HG02840 (cell line): ENCODE measurements at regions not wholly inside any gene's neighbourhood (a gene's known extent, or its start where the extent isn't known, plus 50 kb on each side); places are given as distances from the start of the nearest gene placed in this dataset.

Experiments
- ATAC-seq: cut with Tn5 transposase; IDR thresholded peaks from one replicate; pipeline ENCODE4 v1.9.1; 2021; ENCODE audit warnings: mild to moderate bottlenecking, moderate library complexity, moderate number of reproducible peaks; ENCODE audit not compliant: unreplicated experiment, low FRiP score

DNA sequence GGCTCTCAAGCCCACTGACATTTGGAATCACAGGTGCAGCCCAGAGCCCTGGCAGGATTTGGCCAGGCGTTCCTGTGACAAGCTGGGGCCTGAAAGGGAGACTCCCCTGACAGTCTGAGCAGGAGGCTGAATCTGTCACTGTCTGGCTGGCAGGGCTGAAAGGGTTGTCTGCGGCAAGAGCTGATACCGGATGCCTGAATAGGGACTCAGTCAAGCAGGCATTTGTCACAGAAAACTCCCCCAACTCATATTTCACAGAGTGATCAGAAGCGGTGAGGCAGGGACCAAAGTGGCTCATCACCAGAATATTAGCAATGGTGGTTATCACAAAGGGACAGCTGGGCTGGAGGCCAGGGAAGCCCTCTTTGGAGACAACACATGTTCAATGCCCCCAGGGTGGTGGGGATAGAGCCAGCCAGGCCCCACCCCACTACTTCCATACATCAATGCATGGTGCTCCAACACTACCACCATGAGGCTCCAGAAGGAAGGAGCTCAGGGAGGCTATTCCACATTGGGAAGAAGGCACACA, 295.5 kb downstream of the DTWD2 start:
- ATAC-seq, result no peak

DNA sequence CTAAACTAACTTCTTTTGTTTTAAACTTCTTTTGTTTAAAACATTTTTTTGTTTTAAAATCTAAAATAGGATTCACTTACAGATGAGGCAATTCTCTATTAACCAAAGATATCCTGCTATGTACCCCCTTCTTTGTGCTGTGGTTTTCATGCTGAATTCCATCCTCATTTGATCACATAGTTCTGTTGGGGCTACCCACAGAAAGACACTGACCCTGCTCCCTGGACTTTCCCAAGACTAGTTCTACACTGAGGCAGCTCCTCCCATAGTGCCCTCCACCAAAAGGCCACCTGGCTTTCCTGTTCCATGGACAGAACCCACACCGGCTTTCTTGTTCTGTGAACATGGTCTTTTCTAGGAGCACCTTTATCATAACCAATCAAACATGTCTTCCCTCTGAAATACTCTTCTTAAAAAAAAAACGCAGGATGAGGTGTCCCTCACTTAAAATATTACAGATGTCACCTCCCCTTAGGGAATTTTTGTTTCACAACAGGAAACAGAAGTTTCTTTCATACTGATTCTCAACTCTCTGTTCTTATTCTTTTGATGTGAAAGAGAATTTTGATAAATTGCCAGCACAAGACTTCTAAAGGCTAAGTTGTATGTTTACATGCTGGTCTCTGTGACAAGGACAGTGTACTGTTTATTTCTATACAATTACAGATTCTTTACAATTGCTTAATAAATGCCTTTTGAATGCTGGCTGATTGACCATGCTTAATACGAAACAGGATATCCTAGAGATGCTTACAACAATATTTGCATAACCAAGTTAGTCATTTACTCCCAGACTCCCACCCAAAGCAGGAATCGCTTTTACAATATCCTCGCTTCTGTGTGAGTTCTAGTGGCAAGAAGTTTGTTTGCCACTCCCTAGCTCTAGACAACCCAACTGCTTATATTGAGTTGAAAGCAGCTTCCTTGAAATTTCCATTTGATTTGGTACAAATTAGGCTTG, 300.4 kb downstream of the DTWD2 start:
- ATAC-seq, result no peak

DNA sequence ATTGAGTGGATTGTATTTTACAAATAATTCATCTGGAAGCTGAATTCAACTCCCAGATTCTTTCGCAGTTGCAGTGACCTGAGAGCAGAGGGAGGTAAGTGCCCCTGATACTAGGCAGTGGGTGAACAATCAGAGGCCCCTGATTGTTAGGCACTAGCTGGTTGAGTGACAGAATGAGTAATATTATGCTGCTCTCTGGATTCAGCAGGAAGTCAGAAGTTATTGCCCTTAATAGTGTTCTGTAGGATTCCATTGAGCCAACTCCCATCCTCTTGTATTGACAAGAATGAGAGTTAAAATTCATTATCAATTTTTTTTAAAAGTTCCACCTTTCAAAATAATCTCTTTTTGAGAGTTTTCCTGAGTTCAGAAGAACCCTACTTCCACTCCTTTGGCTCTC, 301.2 kb downstream of the DTWD2 start:
- ATAC-seq, result no peak

DNA sequence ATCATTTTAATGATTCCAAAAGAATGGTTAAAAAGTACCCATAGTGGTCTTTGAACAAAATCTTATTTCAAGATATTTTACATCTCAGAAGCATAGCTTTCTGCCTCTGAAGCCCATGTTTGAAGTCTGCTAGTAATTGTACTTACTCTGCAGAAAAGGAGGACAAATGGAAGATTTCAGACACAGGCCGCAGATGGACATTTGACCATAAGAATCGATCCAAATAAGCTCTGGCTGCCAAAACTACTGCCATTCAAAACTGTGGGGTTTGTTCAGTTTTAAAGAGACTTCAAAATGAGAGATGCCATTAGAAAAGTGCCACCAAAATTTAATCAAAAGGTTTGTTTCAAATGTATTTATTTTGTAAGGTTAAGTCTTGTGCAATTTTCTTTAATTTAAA, 306.7 kb downstream of the DTWD2 start:
- ATAC-seq, result no peak

DNA sequence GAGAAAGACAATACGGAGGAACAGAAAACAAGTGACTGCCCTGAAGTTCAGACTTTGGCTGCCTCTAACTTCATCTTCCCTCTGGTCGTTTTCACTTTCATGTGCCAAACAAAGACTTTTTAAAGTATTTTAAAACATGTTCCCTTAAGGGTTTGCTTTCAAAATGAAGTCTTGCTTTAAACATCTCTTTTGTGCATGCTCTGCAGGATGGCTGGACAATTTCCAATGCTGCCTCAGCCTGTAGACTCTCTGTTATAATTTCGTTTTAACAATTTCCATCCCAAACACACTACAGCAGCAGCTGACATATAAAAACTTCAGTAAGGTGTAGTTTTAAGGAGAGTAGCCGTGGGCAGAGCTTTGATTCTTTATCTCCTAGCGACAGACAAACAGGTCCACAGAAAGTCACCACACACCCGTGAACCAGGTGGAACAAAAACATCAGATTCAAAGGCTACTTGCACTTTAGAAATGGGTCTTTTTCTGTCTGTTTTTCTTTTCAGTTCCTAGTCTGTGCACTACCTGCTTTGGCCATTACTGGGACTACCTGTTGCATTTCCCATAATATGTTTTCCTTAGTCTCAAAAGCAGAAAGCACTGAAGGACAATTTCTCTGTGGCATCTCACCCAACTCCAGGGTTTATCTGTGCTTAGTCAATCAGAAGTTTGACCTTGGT, 308.9 kb downstream of the DTWD2 start:
- no peak for ATAC-seq

DNA sequence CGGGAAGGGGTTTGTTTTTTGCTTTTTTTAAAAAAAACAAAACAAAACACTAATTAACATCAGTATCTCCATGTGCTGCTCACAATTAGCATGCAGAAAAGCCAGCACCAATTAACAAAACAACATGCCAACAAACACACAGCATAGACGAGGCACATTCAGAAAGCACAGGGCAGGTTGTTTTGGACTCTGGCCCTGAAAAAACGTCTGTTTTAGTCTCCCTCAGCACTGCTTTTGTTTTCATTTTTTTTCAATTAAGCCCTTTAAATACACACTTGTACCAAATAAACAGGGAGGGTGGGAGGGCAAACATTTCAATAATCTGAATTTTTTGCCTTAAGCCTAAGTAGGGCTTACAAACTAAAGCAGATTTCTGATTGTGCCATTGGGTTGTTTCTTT, 309.6 kb downstream of the DTWD2 start:
- ATAC-seq, result no peak

DNA sequence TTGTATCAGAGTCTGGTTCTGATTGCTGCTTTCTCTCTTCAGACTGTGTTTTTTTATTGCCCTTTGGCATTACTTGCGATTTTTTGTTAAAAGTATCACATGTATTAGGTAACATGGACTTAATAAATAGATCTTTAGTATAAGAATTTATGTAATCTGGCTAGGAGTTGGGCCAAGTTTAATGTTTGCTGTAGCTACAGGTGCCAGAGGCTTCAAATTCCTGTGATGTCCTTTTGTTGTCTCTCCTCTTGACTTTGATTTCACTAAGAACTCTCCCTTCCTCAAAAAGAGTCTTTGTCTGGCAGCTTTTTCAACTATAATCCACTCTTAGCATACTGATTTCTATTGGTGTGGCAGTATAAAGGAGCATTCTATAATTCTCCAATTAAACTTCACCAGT, 313.1 kb downstream of the DTWD2 start:
- ATAC-seq, result no peak

DNA sequence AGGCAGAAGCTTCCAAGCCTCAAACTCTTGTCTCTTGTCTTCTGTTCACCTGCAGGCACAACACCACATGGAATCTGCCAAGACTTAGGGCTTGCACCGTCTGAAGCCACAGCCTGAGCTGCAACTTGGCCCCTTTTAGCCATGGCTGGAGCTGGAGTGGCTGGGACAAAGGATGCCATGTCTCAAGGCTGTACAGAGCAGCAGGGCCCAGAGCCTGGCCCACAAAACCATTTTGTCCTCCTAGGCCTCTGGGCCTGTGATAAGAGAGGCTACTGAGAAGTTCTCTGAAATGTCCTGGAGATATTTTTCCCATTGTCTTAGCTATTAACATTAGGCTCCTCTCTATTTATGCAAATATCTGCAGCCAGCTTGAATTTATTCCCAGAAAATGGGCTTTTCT, 330.8 kb downstream of the DTWD2 start:
- no peak for ATAC-seq

DNA sequence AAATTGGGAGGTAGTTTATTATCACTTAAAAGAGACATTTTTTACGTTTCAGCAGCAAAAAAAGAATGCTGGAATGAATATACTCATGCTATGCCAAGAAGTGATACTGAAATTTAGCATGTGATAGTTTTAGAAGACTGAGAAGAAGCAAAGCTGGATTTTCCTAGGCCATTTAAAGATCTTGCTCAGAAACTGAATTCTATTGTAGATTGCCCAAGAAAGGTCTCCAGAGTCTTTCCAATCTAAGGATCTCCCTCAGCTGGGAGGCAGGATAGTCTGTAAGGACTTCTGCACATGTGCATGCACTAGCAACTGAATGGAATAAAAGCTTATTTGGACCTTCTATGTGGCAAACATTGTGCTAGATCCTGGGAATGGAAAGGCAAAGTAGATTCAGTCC, 334.5 kb downstream of the DTWD2 start:
- no peak for ATAC-seq

DNA sequence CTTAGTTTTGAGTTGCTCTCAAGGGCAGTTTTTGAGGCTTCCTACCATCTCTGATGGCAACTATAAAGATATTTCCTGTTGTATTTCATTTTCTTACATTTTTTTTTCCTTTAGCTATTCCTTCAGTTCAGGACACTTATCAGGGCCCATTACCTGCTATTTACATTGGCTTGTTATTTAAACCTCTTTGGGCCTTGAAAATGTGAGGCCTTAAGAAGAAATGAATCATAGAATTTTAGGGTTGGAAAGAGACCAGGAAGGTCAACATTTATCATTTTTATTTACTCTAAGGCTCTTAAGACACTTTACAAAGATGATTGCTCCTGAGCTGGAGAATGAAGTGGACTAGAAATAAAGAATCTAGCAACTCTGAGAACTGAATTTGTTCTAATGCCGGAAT, 335.2 kb downstream of the DTWD2 start:
- no peak for ATAC-seq

DNA sequence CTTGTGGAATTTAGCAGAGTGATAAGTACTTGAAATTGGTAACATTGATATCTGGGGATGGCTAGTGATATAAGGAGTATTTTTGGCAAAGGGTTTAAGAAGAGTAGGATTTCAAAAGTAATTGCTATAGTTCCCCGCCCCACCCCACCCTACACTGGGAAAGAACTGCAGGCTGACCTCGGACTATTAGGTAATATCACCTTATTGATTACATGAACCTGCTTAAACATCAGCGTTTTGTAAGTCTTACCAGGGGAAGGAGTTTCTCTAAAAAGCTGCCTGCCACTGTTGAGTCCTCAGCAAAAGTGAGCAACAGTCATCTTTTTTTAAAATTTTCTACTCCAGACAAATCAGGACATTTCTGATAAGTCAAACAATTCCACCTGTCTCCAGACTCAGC, 337.3 kb downstream of the DTWD2 start:
- ATAC-seq, result no peak

DNA sequence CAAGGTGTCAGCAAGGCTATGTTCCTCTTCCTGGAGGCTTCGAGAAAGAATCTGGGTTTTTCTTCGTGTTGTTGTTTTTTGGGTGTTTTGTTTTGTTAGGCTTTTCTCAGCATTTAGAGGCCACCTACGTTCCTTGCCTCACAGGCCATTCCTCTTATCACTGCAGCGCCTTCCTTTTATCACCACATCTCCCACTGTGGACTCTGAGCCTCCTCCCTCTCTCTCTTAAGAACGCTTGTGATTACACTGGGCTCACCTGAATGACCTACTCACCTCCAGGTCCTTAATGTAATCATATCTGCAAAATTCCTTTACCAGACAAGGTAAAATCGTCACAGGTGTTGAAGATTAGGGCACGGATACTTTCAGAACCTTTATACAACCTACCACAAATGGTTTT, 340.8 kb downstream of the DTWD2 start:
- ATAC-seq, result no peak

DNA sequence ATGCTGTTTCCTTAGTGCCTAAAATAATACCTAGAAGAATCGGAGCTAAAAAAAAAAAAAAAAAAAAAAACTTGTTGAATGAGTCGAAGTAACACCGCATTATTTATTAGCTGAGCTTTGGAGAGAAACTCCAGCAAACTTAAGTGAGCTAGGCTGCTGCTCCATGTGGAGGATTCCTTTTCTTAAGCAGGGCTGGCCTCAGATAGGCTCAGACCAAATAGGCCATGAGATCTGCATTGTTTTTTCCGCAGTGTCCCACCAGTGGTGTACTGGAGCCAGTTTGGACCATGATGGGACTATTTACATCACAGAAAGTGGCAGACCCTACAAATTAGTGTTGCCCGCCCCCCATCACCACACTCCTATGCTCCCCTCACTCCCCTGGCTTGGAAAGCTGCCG, 341.4 kb downstream of the DTWD2 start:
- ATAC-seq, result no peak

DNA sequence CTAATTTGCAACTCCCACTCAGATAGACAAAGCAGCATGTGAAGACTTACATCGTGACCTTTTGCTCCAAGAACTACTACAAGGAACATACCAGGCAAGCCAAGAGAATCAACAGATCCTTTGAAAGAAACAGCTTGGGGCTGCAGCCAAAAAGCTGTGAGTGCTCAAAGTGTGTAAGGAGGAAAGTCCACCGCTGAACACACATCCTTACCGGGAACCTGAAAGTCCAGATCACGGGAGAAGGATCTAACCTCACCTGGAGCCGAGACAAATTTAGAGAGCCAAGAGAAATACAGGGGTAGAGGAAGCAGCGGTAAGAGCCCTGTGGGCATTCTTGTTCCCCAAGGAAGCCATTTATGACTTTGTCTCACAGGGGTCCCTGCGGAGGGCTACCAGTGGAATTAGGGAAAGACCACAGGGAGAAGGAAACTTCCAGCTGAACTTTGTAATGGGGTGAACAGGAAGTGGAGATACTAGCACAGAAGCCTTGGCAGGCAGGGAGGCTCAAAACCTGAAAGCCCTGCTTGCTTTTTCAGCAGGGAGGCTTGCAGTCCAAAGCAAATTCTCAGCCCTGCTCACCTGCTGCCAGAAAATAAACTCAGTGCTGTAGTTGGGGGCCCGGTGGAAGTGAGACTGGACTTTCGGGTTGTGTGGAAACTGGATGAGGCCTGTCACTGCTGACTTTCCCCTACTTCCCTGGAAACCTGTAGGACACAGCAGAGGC, 350.2 kb downstream of the DTWD2 start:
- no peak for ATAC-seq

DNA sequence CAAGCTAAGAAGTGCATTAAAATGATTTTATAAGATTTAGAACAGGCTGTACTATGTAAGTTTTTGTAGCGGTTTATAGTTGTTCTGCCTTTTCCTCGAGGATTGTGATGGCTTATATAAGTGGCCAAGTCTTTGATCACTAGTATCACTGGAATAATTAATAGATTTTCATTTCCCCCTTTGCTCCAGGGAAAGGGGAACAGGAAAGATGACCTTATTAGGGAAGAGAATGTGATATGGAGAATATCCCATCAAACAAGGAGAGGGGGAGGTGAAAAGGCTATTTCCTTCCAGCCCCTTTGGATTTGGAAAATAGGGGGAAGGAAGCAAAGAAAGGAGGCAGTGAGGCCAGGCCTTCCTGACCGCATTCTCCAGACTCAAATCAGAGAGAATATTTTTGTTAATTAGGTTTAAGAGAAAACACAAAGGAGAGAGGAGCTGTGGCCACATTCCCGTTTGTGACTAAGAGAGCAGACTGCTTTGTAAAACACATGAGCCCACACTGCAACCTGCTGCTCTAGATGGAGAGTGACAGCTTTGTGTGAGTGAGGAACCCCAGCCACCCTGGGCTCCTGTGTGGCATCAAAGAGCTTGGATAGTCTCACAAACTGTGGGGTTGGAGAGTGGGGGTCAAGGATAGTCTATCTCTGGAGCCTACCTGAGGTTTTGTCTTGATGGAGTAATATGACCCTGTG, 359.5 kb downstream of the DTWD2 start:
- ATAC-seq, result no peak

DNA sequence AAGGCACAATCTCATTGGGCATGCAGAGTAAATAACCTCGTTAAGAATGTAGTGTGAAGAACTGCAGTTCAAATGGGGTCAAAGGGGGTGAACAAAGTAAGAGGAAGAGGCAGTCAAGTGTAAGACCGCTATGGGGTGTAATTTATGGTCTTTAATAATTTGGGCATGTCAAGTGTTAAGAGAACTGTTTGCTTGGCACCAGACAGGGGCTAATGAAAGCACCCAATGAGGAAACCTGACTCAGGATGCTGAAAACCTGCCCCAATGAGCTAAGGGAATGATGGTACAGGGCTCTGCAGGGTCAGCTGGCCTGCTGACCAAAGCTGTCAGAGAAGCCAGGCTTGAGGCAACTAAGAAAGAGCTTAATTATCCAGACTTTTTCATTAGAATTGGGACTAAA, 368.1 kb downstream of the DTWD2 start:
- ATAC-seq, result no peak

DNA sequence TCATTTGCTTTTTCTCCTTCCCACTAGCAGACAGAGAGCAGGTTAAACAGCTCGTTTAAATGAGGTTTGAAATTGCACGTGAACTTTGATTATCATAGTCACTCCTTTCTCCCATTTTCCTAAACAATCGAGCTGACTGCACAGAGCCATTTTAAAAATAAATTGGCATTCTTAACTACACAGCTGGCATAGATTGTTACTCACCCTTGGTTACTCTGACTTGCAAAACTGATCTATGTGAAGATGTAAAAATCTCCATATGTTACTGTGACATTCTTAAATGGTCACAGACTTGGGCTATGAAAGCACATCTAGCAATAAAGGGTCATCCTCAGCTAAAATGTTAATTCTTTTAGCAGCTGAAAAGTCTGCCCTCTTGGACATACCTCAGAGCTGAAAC, 368.5 kb downstream of the DTWD2 start:
- ATAC-seq, result no peak

DNA sequence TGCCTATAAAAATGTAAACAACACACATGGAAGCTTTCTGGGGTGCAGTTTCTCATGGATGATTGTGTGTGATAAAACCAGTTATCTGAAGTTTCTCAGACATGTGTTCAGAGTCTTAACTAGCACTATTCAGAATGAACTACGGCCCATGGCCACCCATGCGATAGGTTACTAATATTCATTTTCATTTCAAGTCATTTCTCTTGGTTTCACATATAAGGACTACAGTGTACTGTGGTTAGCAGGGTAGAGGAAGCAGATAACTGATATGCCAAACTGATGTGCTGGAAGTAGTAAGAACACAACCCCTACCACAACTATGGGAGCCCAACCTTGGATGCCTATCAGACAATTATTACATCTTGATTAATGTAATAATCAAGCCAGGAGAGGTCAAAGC, 372.1 kb downstream of the DTWD2 start:
- ATAC-seq, result no peak

DNA sequence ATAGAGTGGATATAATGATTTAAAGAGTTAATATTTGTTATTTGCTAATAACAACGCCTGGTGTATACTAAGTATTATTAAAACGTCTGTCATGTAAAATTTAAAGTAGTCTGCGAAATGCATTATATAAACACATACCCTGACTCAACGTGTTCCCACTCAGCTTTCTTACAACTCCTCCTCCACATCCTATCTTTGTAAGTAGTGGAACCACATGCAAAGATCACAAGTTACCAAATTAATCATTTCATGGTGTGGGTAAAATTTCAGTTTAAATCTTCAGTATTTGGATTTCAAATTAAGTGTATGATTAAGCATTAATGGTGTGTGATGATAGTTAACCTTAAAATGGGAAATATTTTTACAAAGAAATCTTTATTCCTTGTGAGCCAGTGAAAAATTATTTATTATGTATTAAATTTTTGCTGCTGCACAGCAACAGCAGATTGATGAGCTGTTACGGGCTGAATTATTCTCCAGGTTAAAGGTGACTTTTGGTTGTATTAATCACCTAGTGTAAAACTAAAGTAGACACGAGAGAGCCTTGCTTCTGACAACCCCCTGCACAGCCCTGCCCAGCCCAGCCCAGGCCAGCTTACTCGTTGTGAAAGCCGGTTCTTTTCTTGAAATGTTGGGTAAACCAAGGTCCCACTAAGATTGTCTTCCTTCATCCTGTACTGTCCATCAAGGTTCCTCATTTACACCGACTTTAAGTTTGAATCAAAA, 373.5 kb downstream of the DTWD2 start:
- ATAC-seq, result no peak
